HEK293T (cell line): ENCODE measurements at regions not wholly inside any gene's neighbourhood (a gene's known extent, or its start where the extent isn't known, plus 50 kb on each side); places are given as distances from the start of the nearest gene placed in this dataset.

Source experiments
- CTCF ChIA-PET: fragments of 350-600 bp; formaldehyde crosslinking; extraction: SDS; loops from one replicate; lab custom pipeline; 2021; ENCODE audit warnings: antibody characterized with exemption, inconsistent platforms; lab: Yijun Ruan, JAX
- POLR2A ChIA-PET: fragments of 350-600 bp; formaldehyde crosslinking; extraction: SDS; loops from one replicate; lab custom pipeline; 2020; ENCODE audit warnings: antibody characterized with exemption, inconsistent platforms; lab: Yijun Ruan, JAX
- DNase-seq: peaks from one replicate; pipeline ENCODE4 v3.0.0; 2012; ENCODE audit warnings: mixed read lengths; ENCODE audit errors: extremely low spot score
- ARNT ChIP-seq: fragments of 450-650 bp; IDR thresholded peaks from 2 replicates; pipeline ENCODE4 v1.6.1; 2017; ENCODE audit warnings: mild to moderate bottlenecking
- BHLHE40 ChIP-seq: fragments of 450-650 bp; IDR thresholded peaks from 2 replicates; pipeline ENCODE4 v1.6.1; 2016; ENCODE audit warnings: mild to moderate bottlenecking, moderate library complexity, borderline replicate concordance
- CTBP1 ChIP-seq: fragments of 450-650 bp; IDR thresholded peaks from 2 replicates; pipeline ENCODE4 v1.6.1; 2016; ENCODE audit warnings: borderline replicate concordance
- ELF4 ChIP-seq: fragments of 450-650 bp; IDR thresholded peaks from 2 replicates; pipeline ENCODE4 v1.6.1; 2017; ENCODE audit warnings: antibody characterized with exemption
- FOXA1 ChIP-seq: fragments of 450-650 bp; IDR thresholded peaks from 2 replicates; pipeline ENCODE4 v1.6.1; 2016; ENCODE audit warnings: mild to moderate bottlenecking
- FOXK2 ChIP-seq: fragments of 450-650 bp; IDR thresholded peaks from 2 replicates; pipeline ENCODE4 v1.6.1; 2016; ENCODE audit warnings: mild to moderate bottlenecking
- FOXM1 ChIP-seq: fragments of 450-650 bp; IDR thresholded peaks from 2 replicates; pipeline ENCODE4 v1.6.1; 2017; ENCODE audit warnings: mild to moderate bottlenecking, borderline replicate concordance
- HDGF ChIP-seq: fragments of 450-650 bp; IDR thresholded peaks from 2 replicates; pipeline ENCODE4 v1.6.1; 2017; ENCODE audit warnings: antibody characterized with exemption, borderline replicate concordance
- L3MBTL2 ChIP-seq: fragments of 450-650 bp; conservative IDR thresholded peaks from 2 replicates; pipeline ENCODE4 v1.6.1; 2016; ENCODE audit warnings: mild to moderate bottlenecking
- LEF1 ChIP-seq: fragments of 450-650 bp; IDR thresholded peaks from 2 replicates; pipeline ENCODE4 v1.6.1; 2017; ENCODE audit warnings: mild to moderate bottlenecking, borderline replicate concordance
- NFRKB ChIP-seq: fragments of 450-650 bp; IDR thresholded peaks from 2 replicates; pipeline ENCODE4 v1.6.1; 2016; ENCODE audit warnings: mild to moderate bottlenecking, moderate library complexity
- PKNOX1 ChIP-seq: fragments of 450-650 bp; IDR thresholded peaks from 2 replicates; pipeline ENCODE4 v1.6.1; 2016
- SP1 ChIP-seq: fragments of 450-650 bp; IDR thresholded peaks from 2 replicates; pipeline ENCODE4 v1.6.1; 2017
- SUZ12 ChIP-seq: fragments of 450-650 bp; IDR thresholded peaks from 2 replicates; pipeline ENCODE4 v1.6.1; 2016; ENCODE audit warnings: mild to moderate bottlenecking
- TARDBP ChIP-seq: fragments of 450-650 bp; IDR thresholded peaks from 2 replicates; pipeline ENCODE4 v1.6.1; 2016
- ZNF384 ChIP-seq: fragments of 450-650 bp; IDR thresholded peaks from 2 replicates; pipeline ENCODE4 v1.6.1; 2016

GRCh38 chr4:97216046-97216445 is 927.2 kb downstream of the STPG2 start:
- ChIA-PET CTCF (no interaction called here), POLR2A (no interaction called here)
- DNase-seq: no peak
- no peak for TF ChIP-seq TARDBP
- TF ChIP-seq FOXA1: no peak
- TF ChIP-seq ZNF384: no peak
- TF ChIP-seq SP1: no peak
- TF ChIP-seq FOXM1: no peak
- no peak for TF ChIP-seq CTBP1
- TF ChIP-seq BHLHE40: no peak
- no peak for TF ChIP-seq PKNOX1
- TF ChIP-seq ELF4: no peak
- TF ChIP-seq FOXK2: no peak
- TF ChIP-seq NFRKB: no peak
- no peak for TF ChIP-seq LEF1
- no peak for TF ChIP-seq L3MBTL2
- TF ChIP-seq ARNT: no peak
- TF ChIP-seq SUZ12: no peak
- TF ChIP-seq HDGF: no peak

- ChIA-PET POLR2A (no interaction called here), CTCF (no interaction called here)
- DNase-seq: no peak
- TF ChIP-seq L3MBTL2 (no peak), LEF1 (no peak), HDGF (no peak), FOXK2 (no peak), CTBP1 (no peak), FOXM1 (no peak), ZNF384 (no peak), ELF4 (no peak), TARDBP (no peak), FOXA1 (no peak), NFRKB (no peak), ARNT (no peak)
These were observed 907.8 kb downstream of the STPG2 start for GRCh38 chr4:97235521-97235920.

GRCh38 chr4:97238956-97239666 is 904.2 kb downstream of the STPG2 start:
- POLR2A ChIA-PET: no interaction called here
- no peak for DNase-seq
- TF ChIP-seq LEF1 (no peak), ZNF384 (no peak), CTBP1 (0 out of 2 replicates have a peak, but pooled peaks have one; percentile 10), HDGF (no peak), TARDBP (no peak), NFRKB (no peak), BHLHE40 (no peak), PKNOX1 (peak; percentile 37), FOXM1 (no peak), FOXA1 (no peak), SP1 (no peak), L3MBTL2 (no peak), FOXK2 (no peak), ARNT (no peak), ELF4 (no peak)
- CTCF ChIA-PET: no interaction called here

GRCh38 chr4:97239667-97239997 is 903.6 kb downstream of the STPG2 start:
- no peak for DNase-seq
- POLR2A ChIA-PET: no interaction called here
- CTCF ChIA-PET: no interaction called here
- no peak for TF ChIP-seq FOXK2
- TF ChIP-seq SUZ12: no peak
- TF ChIP-seq ELF4: no peak
- no peak for TF ChIP-seq L3MBTL2
- no peak for TF ChIP-seq BHLHE40
- TF ChIP-seq NFRKB: no peak
- no peak for TF ChIP-seq FOXM1
- TF ChIP-seq ARNT: no peak
- no peak for TF ChIP-seq PKNOX1
- no peak for TF ChIP-seq SP1

GRCh38 chr4:97252615-97253154 is 890.6 kb downstream of the STPG2 start:
- ChIA-PET POLR2A (no interaction called here), CTCF (interaction anchor here (0.6 kb wide), 1 partner anchor 932 kb away, joined by 4 read pairs; no protein-coding TSS in a partner anchor)
- TF ChIP-seq PKNOX1 (peak; percentile 88), FOXA1 (no peak)
- no peak for DNase-seq

- POLR2A ChIA-PET: no interaction called here
- DNase-seq: no peak
- CTCF ChIA-PET: no interaction called here
- TF ChIP-seq ARNT (no peak), SP1 (no peak), PKNOX1 (no peak), FOXK2 (no peak), CTBP1 (no peak), ZNF384 (no peak), SUZ12 (no peak), TARDBP (no peak), LEF1 (no peak), ELF4 (no peak), FOXM1 (no peak), L3MBTL2 (no peak), NFRKB (no peak), BHLHE40 (no peak), HDGF (no peak), FOXA1 (no peak)
These were observed 880.5 kb downstream of the STPG2 start for GRCh38 chr4:97262769-97263168.
